ENCODE measurements at regions not wholly inside any gene's neighbourhood (a gene's known extent, or its start where the extent isn't known, plus 50 kb on each side); places are given as distances from the start of the nearest gene placed in this dataset.

DNA sequence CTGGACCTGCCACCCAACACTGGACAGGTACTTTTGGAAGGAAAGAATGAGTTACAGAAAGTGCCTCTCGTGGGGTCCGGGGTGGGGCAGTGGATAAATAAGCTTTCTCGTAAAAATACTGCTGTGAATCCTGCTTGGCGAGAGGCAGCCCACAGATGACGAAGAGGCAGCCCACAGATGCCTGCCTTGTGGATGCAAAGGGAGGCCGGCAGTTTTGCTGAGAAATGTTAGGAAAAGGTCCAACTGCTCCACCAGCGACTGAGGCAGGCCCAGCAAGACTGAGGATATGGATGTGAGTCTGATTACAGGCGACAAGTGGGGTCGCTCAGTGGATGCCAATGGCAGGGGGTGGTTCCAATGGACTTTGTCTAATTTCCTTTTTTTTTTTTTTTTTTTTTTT is 79.1 kb upstream of the PPP1R26 start:
- H3K36me3 Mint-ChIP-seq (ENCODE audit: insufficient read depth, unreplicated experiment): peaks cover 5% of the 10 kb centered on the region
- ChIA-PET POLR2A (no interaction called here), CTCF (no interaction called here)

DNA sequence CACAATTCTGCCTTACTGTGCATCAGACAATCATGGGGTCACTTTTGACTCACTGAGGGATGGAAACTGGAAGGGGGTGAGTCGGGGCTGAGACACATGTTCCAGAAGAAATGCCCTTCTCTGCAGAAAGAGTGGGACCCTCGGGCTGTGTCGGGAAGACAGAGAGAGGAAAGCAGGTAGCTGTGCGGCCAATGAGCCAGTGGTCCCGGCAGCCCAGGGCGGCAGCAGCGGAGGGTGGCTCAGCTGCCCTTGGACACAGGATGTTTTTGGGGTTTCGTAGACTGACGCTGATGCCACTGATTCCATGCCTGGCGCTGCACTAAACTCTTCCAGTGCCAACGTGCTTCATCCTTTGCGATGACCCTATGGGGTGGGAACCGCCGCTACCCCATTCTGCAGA is 78.4 kb upstream of the PPP1R26 start:
- intact Hi-C loops (cut with micrococcal nuclease; ENCODE audit: unreplicated experiment): loop anchor here (10.0 kb wide), 1 partner anchor 56 kb away; no protein-coding TSS in a partner anchor
- no peak for TF ChIP-seq CTCF (IDR thresholded peaks at IDR 0.05; ENCODE audit: insufficient read depth in 1 of 2, low read depth in 1 of 2, low read length in 1 of 2, severe bottlenecking in 1 of 2, unreplicated experiment in 1 of 2)
- no peak for DNase-seq
- H3K9me3 Mint-ChIP-seq (ENCODE audit: unreplicated experiment): peaks cover 10% of the 10 kb centered on the region
- no peak overlapping the region for H3K27ac Mint-ChIP-seq (ENCODE audit: unreplicated experiment)
- peaks cover 5% of the 10 kb centered on the region for H3K36me3 Mint-ChIP-seq (ENCODE audit: insufficient read depth, unreplicated experiment)
- CTCF ChIA-PET: no interaction called here
- no peak overlapping the region for H3K4me3 Mint-ChIP-seq (ENCODE audit: unreplicated experiment)
- no peaks in the 10 kb centered on the region for H3K4me1 ChIP-seq
- H3K36me3 ChIP-seq (ENCODE audit: control insufficient read depth, insufficient read depth, low read length): no peaks in the 10 kb centered on the region
- H3K4me1 Mint-ChIP-seq (ENCODE audit: low read depth, unreplicated experiment): no peaks in the 10 kb centered on the region
- no TSS peak for BruUV-seq (replicated peaks)
- no peak overlapping the region for H3K4me3 ChIP-seq (ENCODE audit: low read depth, low read length)
- peaks cover 3% of the 10 kb centered on the region for H3K27me3 Mint-ChIP-seq (ENCODE audit: insufficient read depth, unreplicated experiment)
- H3K9me3 ChIP-seq: peaks cover 18% of the 10 kb centered on the region
- POLR2A ChIA-PET: no interaction called here
- H3K27me3 ChIP-seq (replicated peaks; ENCODE audit: control insufficient read depth, insufficient read depth, low read length): no peaks in the 10 kb centered on the region

More for the DNA sequence above, 79.1 kb upstream of the PPP1R26 start:
- intact Hi-C loops (cut with micrococcal nuclease; ENCODE audit: unreplicated experiment): loop anchor here (10.0 kb wide), 1 partner anchor 56 kb away; no protein-coding TSS in a partner anchor
- Mint-ChIP-seq H3K4me3 (ENCODE audit: unreplicated experiment) (no peak overlapping the region), H3K9me3 (ENCODE audit: unreplicated experiment) (peaks cover 10% of the 10 kb centered on the region), H3K27me3 (ENCODE audit: insufficient read depth, unreplicated experiment) (peaks cover 3% of the 10 kb centered on the region), H3K27ac (ENCODE audit: unreplicated experiment) (no peak overlapping the region), H3K4me1 (ENCODE audit: low read depth, unreplicated experiment) (no peaks in the 10 kb centered on the region)
- Histone ChIP-seq H3K27me3 (replicated peaks; ENCODE audit: control insufficient read depth, insufficient read depth, low read length) (no peaks in the 10 kb centered on the region), H3K4me3 (ENCODE audit: low read depth, low read length) (no peak overlapping the region), H3K9me3 (peaks cover 25% of the 10 kb centered on the region), H3K4me1 (no peaks in the 10 kb centered on the region), H3K36me3 (ENCODE audit: control insufficient read depth, insufficient read depth, low read length) (no peaks in the 10 kb centered on the region)
- no peak for TF ChIP-seq CTCF (IDR thresholded peaks at IDR 0.05; ENCODE audit: insufficient read depth in 1 of 2, low read depth in 1 of 2, low read length in 1 of 2, severe bottlenecking in 1 of 2, unreplicated experiment in 1 of 2)
- DNase-seq: no peak
- BruUV-seq (replicated peaks): no TSS peak

DNA sequence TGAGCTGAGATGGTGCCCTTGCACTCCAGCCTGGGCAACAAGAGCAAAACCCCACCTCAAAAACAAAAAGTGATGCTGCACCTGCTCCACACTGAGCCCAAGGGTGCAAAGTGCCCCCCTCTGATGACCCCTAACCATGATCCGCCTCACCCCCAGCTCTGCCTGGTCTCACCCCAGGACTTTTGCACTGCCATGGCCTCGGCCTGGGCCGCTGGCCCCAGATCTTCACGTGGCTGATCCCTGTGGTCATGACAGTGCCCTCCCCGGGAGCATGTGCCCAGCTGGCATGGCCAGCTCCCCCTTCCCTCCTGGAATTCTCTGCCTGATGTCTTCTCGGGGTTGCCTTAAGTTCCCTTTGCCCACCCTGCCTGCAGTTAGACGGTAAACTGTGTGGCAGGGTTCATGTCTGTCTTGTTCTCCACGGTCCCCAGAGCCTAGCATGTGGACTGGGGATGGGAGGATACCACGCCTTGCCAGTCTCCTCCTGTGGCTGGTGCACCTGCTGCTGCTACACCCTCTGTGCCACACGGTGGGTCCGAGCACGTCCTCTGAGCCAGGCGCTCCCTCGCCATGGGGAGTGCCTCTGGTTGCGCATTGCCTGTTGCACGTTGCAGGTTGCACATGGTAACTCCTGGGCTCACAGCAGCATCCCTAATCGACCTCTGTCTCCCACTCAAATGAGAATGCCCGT is 77.4 kb upstream of the PPP1R26 start:
- CTCF ChIA-PET: no interaction called here

More for the DNA sequence above, 77.4 kb upstream of the PPP1R26 start:
- Histone ChIP-seq H3K9me3 (peaks cover 8% of the 10 kb centered on the region), H3K36me3 (ENCODE audit: control insufficient read depth, insufficient read depth, low read length) (no peaks in the 10 kb centered on the region), H3K4me3 (ENCODE audit: low read depth, low read length) (no peak overlapping the region), H3K4me1 (no peaks in the 10 kb centered on the region), H3K27me3 (replicated peaks; ENCODE audit: control insufficient read depth, insufficient read depth, low read length) (no peaks in the 10 kb centered on the region)
- no TSS peak for BruUV-seq (replicated peaks)
- TF ChIP-seq CTCF (IDR thresholded peaks at IDR 0.05; ENCODE audit: insufficient read depth in 1 of 2, low read depth in 1 of 2, low read length in 1 of 2, severe bottlenecking in 1 of 2, unreplicated experiment in 1 of 2): no peak
- POLR2A ChIA-PET: no interaction called here
- H3K4me1 Mint-ChIP-seq (ENCODE audit: low read depth, unreplicated experiment): no peaks in the 10 kb centered on the region
- peaks cover 5% of the 10 kb centered on the region for H3K36me3 Mint-ChIP-seq (ENCODE audit: insufficient read depth, unreplicated experiment)
- no peak overlapping the region for H3K27ac Mint-ChIP-seq (ENCODE audit: unreplicated experiment)
- no peak overlapping the region for H3K4me3 Mint-ChIP-seq (ENCODE audit: unreplicated experiment)
- H3K27me3 Mint-ChIP-seq (ENCODE audit: insufficient read depth, unreplicated experiment): peaks cover 6% of the 10 kb centered on the region
- H3K9me3 Mint-ChIP-seq (ENCODE audit: unreplicated experiment): peaks cover 10% of the 10 kb centered on the region
- DNase-seq: no peak
- intact Hi-C loops (cut with micrococcal nuclease; ENCODE audit: unreplicated experiment): loop anchor here (10.0 kb wide), 1 partner anchor 57 kb away; no protein-coding TSS in a partner anchor

Measured in Caco-2 (cell line).